ENCODE measurements at regions not wholly inside any gene's neighbourhood (a gene's known extent, or its start where the extent isn't known, plus 50 kb on each side); places are given as distances from the start of the nearest gene placed in this dataset.

- H3K4me1 ChIP-seq (ENCODE audit: control insufficient read depth in 1 of 2, insufficient read depth in 1 of 2, low read depth in 1 of 2, low read length in 1 of 2): no peaks in the 10 kb centered on the region
- H3K4me3 ChIP-seq (ENCODE audit: low read depth in 1 of 2, low read length in 1 of 2): no peak overlapping the region
- H3K27me3 ChIP-seq: no peaks in the 10 kb centered on the region
- H3K27ac ChIP-seq: no peak overlapping the region
- H3K9me3 ChIP-seq: no peaks in the 10 kb centered on the region
- TF ChIP-seq CTCF (IDR thresholded peaks at IDR 0.05): no peak
- H3K36me3 ChIP-seq: no peaks in the 10 kb centered on the region
Observed at GRCh38 chr6:170125456-170126300, 165.2 kb downstream of the DLL1 start.

- Histone ChIP-seq H3K9me3 (no peaks in the 10 kb centered on the region), H3K4me1 (ENCODE audit: control insufficient read depth in 1 of 2, insufficient read depth in 1 of 2, low read depth in 1 of 2, low read length in 1 of 2) (no peaks in the 10 kb centered on the region), H3K27ac (no peak overlapping the region), H3K4me3 (ENCODE audit: low read depth in 1 of 2, low read length in 1 of 2) (no peak overlapping the region), H3K36me3 (no peaks in the 10 kb centered on the region), H3K27me3 (no peaks in the 10 kb centered on the region)
- TF ChIP-seq CTCF (IDR thresholded peaks at IDR 0.05): no peak
Observed at GRCh38 chr6:170124836-170125235, 166.0 kb downstream of the DLL1 start.

- Histone ChIP-seq H3K9me3 (no peaks in the 10 kb centered on the region), H3K27ac (no peak overlapping the region)
Observed at GRCh38 chr6:170124150-170124549, 166.7 kb downstream of the DLL1 start.

GRCh38 chr6:170122651-170123050, 168.2 kb downstream of the DLL1 start:
- Histone ChIP-seq H3K27me3 (no peaks in the 10 kb centered on the region), H3K4me3 (ENCODE audit: low read depth in 1 of 2, low read length in 1 of 2) (no peak overlapping the region), H3K9me3 (no peaks in the 10 kb centered on the region), H3K36me3 (no peaks in the 10 kb centered on the region), H3K4me1 (ENCODE audit: control insufficient read depth in 1 of 2, insufficient read depth in 1 of 2, low read depth in 1 of 2, low read length in 1 of 2) (no peaks in the 10 kb centered on the region), H3K27ac (no peak overlapping the region)
- no peak for TF ChIP-seq CTCF (IDR thresholded peaks at IDR 0.05)

More at GRCh38 chr6:170124150-170124549, 166.7 kb downstream of the DLL1 start:
- H3K27me3 ChIP-seq: no peaks in the 10 kb centered on the region
- no peaks in the 10 kb centered on the region for H3K4me1 ChIP-seq (ENCODE audit: control insufficient read depth in 1 of 2, insufficient read depth in 1 of 2, low read depth in 1 of 2, low read length in 1 of 2)
- no peaks in the 10 kb centered on the region for H3K36me3 ChIP-seq
- TF ChIP-seq CTCF (IDR thresholded peaks at IDR 0.05): no peak
- no peak overlapping the region for H3K4me3 ChIP-seq (ENCODE audit: low read depth in 1 of 2, low read length in 1 of 2)

GRCh38 chr6:170117111-170117972, 173.5 kb downstream of the DLL1 start:
- Histone ChIP-seq H3K9me3 (no peaks in the 10 kb centered on the region), H3K4me1 (ENCODE audit: control insufficient read depth in 1 of 2, insufficient read depth in 1 of 2, low read depth in 1 of 2, low read length in 1 of 2) (no peaks in the 10 kb centered on the region), H3K27ac (no peak overlapping the region), H3K4me3 (ENCODE audit: low read depth in 1 of 2, low read length in 1 of 2) (no peak overlapping the region), H3K27me3 (no peaks in the 10 kb centered on the region), H3K36me3 (no peaks in the 10 kb centered on the region)
- no peak for TF ChIP-seq CTCF (IDR thresholded peaks at IDR 0.05)
